HFF-Myc (cell line): ENCODE measurements at regions not wholly inside any gene's neighbourhood (a gene's known extent, or its start where the extent isn't known, plus 50 kb on each side); places are given as distances from the start of the nearest gene placed in this dataset.
"Not testable (repeated sequence)": the region's sequence is repeated elsewhere in the genome, so short reads cannot be mapped to it uniquely, and the experiment has no call there.

ENCODE experiments used
- DNase-seq: peaks from one replicate; pipeline ENCODE4 v3.0.0-alpha.2; 2011; ENCODE audit warnings: low read depth; ENCODE audit errors: extremely low read depth
- H3K4me3 ChIP-seq: replicated peaks from 2 replicates; pipeline ENCODE4 v1.5.1; 2011; ENCODE audit warnings: low read depth, mild to moderate bottlenecking, control low read depth, low read length
- CTCF ChIP-seq: IDR thresholded peaks from 2 replicates; pipeline ENCODE4 v1.5.1; 2012; ENCODE audit warnings: mild to moderate bottlenecking, low read depth, low read length, control low read depth; ENCODE audit errors: missing control alignments

GRCh38 chr5:66438087-66438486, 158.1 kb upstream of the MAST4 start:
- H3K4me3 ChIP-seq = no peak overlapping the region
- no peak for DNase-seq
- no peak for TF ChIP-seq CTCF

- TF ChIP-seq CTCF = no peak
- no peak overlapping the region for H3K4me3 ChIP-seq
- DNase-seq = no peak
These were observed 157.5 kb upstream of the MAST4 start for GRCh38 chr5:66438696-66439095.

- DNase-seq = no peak
- no peak overlapping the region for H3K4me3 ChIP-seq
These were observed 156.0 kb upstream of the MAST4 start for GRCh38 chr5:66440202-66440680.

GRCh38 chr5:66441351-66441750, 154.8 kb upstream of the MAST4 start:
- no peak overlapping the region for H3K4me3 ChIP-seq
- no peak for DNase-seq
- TF ChIP-seq CTCF = no peak

More at GRCh38 chr5:66440202-66440680, 156.0 kb upstream of the MAST4 start:
- no peak for TF ChIP-seq CTCF

- no peak for TF ChIP-seq CTCF
- DNase-seq = no peak
- no peak overlapping the region for H3K4me3 ChIP-seq
These were observed 153.2 kb upstream of the MAST4 start for GRCh38 chr5:66442951-66443445.

GRCh38 chr5:66443462-66444130, 152.6 kb upstream of the MAST4 start:
- DNase-seq = no peak
- TF ChIP-seq CTCF = no peak
- no peak overlapping the region for H3K4me3 ChIP-seq

GRCh38 chr5:66448070-66448469, 148.1 kb upstream of the MAST4 start:
- not testable (repeated sequence) for DNase-seq, H3K4me3 ChIP-seq
